Endothelial cell of umbilical vein (primary cell): ENCODE measurements at regions not wholly inside any gene's neighbourhood (a gene's known extent, or its start where the extent isn't known, plus 50 kb on each side); places are given as distances from the start of the nearest gene placed in this dataset.

Experiments used
- JUN ChIP-seq: IDR thresholded peaks from 2 replicates; pipeline ENCODE4 v1.6.1; 2011; ENCODE audit warnings: borderline replicate concordance, low read depth; ENCODE audit not compliant: insufficient read length, insufficient read depth
- MAX ChIP-seq: IDR thresholded peaks from 2 replicates; pipeline ENCODE4 v1.6.1; 2011; ENCODE audit not compliant: insufficient read depth, insufficient read length
- POLR2AphosphoS5 ChIP-seq: IDR thresholded peaks from 2 replicates; pipeline ENCODE4 v1.6.1; 2012; ENCODE audit warnings: low read depth, mild to moderate bottlenecking, control low read depth, low read length, moderate library complexity; ENCODE audit not compliant: insufficient read depth

- TF ChIP-seq POLR2AphosphoS5, result no peak
- TF ChIP-seq JUN, result no peak
- no peak for TF ChIP-seq MAX
These were observed 298.0 kb upstream of the KCND2 start for GRCh38 chr7:119974972-119975371.
